GM19043 (cell line): ENCODE measurements at regions not wholly inside any gene's neighbourhood (a gene's known extent, or its start where the extent isn't known, plus 50 kb on each side); places are given as distances from the start of the nearest gene placed in this dataset.
A peak's percentile ranks its signal among the peaks of the same experiment; 100 is the strongest.
"Not testable (repeated sequence)": the region's sequence is repeated elsewhere in the genome, so short reads cannot be mapped to it uniquely, and the experiment has no call there.

ENCODE experiments used
- ATAC-seq: cut with Tn5 transposase; IDR thresholded peaks from one replicate; pipeline ENCODE4 v1.9.1; 2021; ENCODE audit warnings: low read depth; ENCODE audit not compliant: unreplicated experiment

- no peak for ATAC-seq
Observed at GRCh38 chr5:53733853-53734252, 173.4 kb downstream of the NDUFS4 start.

GRCh38 chr5:53738105-53738504 lies 177.7 kb downstream of the NDUFS4 start:
- no peak for ATAC-seq

GRCh38 chr5:53739111-53739510 lies 178.7 kb downstream of the NDUFS4 start:
- no peak for ATAC-seq

- no peak for ATAC-seq
Observed at GRCh38 chr5:53749621-53750020, 189.2 kb downstream of the NDUFS4 start.

- not testable (repeated sequence) for ATAC-seq
Observed at GRCh38 chr5:53752282-53752681, 191.8 kb downstream of the NDUFS4 start.

- no peak for ATAC-seq
Observed at GRCh38 chr5:53766673-53767072, 206.2 kb downstream of the NDUFS4 start.

- peak; percentile 48 for ATAC-seq
Observed at GRCh38 chr5:53777864-53778618, 217.6 kb downstream of the NDUFS4 start.

- peak; percentile 53 for ATAC-seq
Observed at GRCh38 chr5:53779541-53779981, 219.1 kb downstream of the NDUFS4 start.

GRCh38 chr5:53782620-53783019 lies 222.2 kb downstream of the NDUFS4 start:
- no peak for ATAC-seq

GRCh38 chr5:53783624-53784228 lies 223.3 kb downstream of the NDUFS4 start:
- ATAC-seq: no peak

GRCh38 chr5:53784596-53784995 lies 224.2 kb downstream of the NDUFS4 start:
- ATAC-seq: no peak

- ATAC-seq: no peak
Observed at GRCh38 chr5:53785924-53786323, 225.5 kb downstream of the NDUFS4 start.

GRCh38 chr5:53790026-53790425 lies 229.6 kb downstream of the NDUFS4 start:
- no peak for ATAC-seq

GRCh38 chr5:53792338-53792737 lies 231.9 kb downstream of the NDUFS4 start:
- ATAC-seq: no peak

- not testable (repeated sequence) for ATAC-seq
Observed at GRCh38 chr5:53799644-53800043, 239.2 kb downstream of the NDUFS4 start.

- ATAC-seq: not testable (repeated sequence)
Observed at GRCh38 chr5:53808392-53808791, 248.0 kb downstream of the NDUFS4 start.

- no peak for ATAC-seq
Observed at GRCh38 chr5:53814819-53815218, 254.4 kb downstream of the NDUFS4 start.

- no peak for ATAC-seq
Observed at GRCh38 chr5:53815471-53815870, 255.0 kb downstream of the NDUFS4 start.

GRCh38 chr5:53817183-53817582 lies 256.7 kb downstream of the NDUFS4 start:
- ATAC-seq: no peak

- ATAC-seq: no peak
Observed at GRCh38 chr5:53819482-53819881, 259.0 kb downstream of the NDUFS4 start.

GRCh38 chr5:53820119-53820801 lies 259.8 kb downstream of the NDUFS4 start:
- ATAC-seq: peak; percentile 49

- ATAC-seq: peak; percentile 88
Observed at GRCh38 chr5:53820802-53821171, 260.3 kb downstream of the NDUFS4 start.
